MG63 (cell line): ENCODE measurements at regions not wholly inside any gene's neighbourhood (a gene's known extent, or its start where the extent isn't known, plus 50 kb on each side); places are given as distances from the start of the nearest gene placed in this dataset.

ENCODE experiments used
- DNase-seq: peaks from one replicate; pipeline ENCODE4 v3.0.0-alpha.2; 2020
- H3K27me3 ChIP-seq: fragments of 250-450 bp; sonication (Bioruptor Pico); 2 replicates; pipeline ENCODE4 v1.5.1; 2020; ENCODE audit warnings: mild to moderate bottlenecking, moderate library complexity
- H3K36me3 ChIP-seq: fragments of 250-450 bp; sonication (Bioruptor Pico); 2 replicates; pipeline ENCODE4 v1.5.1; 2020; ENCODE audit warnings: mild to moderate bottlenecking, moderate library complexity
- H3K4me3 ChIP-seq: fragments of 250-450 bp; sonication (Bioruptor Pico); 2 replicates; pipeline ENCODE4 v1.5.1; 2020; ENCODE audit warnings: mild to moderate bottlenecking, moderate library complexity
- H3K9me3 ChIP-seq: fragments of 250-450 bp; sonication (Bioruptor Pico); 2 replicates; pipeline ENCODE4 v1.5.1; 2020; ENCODE audit warnings: mild to moderate bottlenecking, moderate library complexity

DNA sequence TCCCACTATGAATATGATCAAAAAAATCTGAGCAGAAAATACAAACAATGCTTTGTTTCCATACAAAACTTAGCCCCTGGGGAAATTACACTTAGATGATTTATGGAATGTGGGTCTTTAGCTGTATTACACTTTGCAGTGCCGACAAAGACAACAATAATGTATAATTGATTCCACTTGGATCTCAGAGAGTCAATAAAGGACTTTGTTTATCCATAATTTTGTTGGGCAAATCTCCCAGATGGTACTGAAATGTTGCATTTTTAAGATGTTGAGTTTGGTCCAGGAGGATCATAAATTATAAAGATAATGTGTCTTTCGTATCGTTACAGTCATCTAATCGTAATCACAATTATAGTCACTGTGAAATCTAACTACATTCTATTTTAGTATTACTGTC, 66.9 kb upstream of the DOCK1 start:
- H3K4me3 ChIP-seq, result no peak overlapping the region
- H3K27me3 ChIP-seq, result 0 out of 2 replicates have a peak, but pooled peaks cover 3% of the 10 kb centered on the region
- H3K9me3 ChIP-seq, result no peaks in the 10 kb centered on the region
- no peak for DNase-seq
- H3K36me3 ChIP-seq, result no peaks in the 10 kb centered on the region

DNA sequence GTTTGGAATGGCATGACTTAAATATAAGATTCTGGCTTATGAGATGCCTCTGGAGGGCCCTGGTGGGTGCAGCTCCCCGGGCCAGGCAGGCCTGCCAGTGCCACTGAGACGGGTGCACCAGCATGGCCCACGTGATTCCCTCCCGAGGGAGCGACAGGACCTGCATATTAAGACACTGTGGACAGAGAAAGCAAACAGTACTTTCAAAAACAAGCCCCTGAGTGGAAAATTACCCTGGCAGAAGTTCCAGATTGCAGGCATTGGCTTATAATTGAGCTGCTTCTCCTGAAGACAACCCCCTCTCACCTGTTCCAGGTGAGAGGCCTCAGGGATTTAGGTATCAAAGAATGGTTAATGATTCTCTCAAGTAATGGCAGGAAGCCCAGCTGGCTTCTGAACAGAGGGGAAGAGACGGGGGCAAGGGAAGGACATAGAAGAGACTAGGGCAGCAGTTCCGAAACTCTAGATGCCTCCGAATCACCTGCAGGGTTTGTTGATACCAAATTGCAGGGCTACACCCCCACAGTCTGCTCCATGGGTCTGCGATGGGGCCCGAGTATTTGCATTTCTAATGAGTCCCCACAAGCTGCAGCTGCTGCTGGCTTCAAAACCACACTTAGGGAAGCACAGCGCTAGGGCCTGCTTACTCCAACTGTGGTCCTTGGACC, 66.0 kb upstream of the DOCK1 start:
- Histone ChIP-seq H3K36me3 (no peaks in the 10 kb centered on the region), H3K27me3 (0 out of 2 replicates have a peak, but pooled peaks cover 3% of the 10 kb centered on the region), H3K4me3 (no peak overlapping the region), H3K9me3 (no peaks in the 10 kb centered on the region)
- DNase-seq, result no peak

DNA sequence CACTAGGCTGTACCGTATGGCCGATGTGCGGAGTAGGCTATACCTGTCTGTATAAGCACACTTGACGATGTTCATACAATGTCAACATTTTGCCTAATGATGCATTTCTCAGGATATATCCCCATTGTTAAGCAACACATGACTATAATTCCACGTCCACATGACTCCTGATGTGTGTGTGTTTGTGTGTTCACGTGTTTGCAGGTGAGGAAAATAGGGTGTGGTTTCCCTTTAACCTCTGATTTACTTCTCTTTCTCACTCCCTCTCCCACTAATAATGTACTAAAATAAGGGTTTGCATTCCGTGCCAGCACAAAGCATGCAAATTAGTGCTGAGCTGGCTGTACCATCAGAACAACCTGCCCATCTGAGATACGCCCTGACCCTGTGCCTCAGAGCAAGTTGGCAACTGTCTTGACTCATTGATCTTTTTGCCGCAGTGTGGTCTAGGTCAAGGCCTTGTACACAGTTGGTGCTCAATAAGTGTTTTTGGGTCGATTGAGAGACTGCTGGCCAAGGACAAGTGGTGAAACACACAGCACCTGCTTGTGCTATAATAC, 64.6 kb upstream of the DOCK1 start:
- Histone ChIP-seq H3K27me3 (0 out of 2 replicates have a peak, but pooled peaks cover 3% of the 10 kb centered on the region), H3K36me3 (no peaks in the 10 kb centered on the region), H3K9me3 (no peaks in the 10 kb centered on the region), H3K4me3 (no peak overlapping the region)
- DNase-seq, result no peak

DNA sequence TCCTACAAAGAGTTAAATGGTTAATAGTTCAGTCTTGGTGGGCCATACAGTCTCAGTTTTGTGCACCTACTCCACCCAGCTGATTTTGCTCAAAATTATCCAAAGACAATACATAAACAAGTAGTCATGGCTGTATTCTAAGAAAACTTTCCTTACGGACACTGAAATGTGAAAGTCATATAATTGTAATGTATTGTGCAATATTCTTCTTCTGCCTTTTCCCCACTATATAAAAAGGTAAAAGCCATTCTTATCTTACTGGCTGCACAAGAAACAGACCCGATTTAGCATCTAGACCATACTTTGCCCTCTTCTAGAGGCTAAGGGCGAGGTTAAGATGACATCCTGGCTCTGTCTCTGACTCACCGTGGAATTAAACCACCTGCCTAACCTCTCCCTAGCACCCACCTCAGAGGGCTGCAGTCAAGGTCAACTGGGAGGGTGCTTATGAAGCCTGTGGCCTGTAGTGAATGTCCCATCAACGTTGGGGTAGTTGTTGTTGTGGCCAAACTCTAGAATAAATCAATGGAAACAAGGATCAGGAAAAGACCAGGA, 63.8 kb upstream of the DOCK1 start:
- DNase-seq, result no peak

DNA sequence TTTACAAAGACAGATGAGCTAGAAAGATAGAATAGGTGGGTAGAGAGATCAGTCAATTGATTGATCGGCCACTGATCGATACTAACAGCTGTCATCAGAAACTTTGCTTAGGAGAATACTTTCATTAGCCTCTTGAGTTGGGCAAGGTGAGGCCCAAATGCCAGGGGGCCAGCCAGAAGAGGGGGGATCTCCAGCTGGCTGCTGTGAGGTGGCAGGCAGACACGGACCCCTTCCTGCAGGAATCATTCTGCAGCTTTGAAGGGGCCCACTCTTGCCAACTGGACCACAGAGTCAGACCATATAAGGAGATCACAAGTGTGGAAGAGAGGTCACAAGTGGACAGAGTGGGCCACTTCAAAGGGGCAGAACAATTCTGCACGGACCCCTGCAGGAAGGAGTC, 62.9 kb upstream of the DOCK1 start:
- DNase-seq, result no peak
- Histone ChIP-seq H3K36me3 (no peaks in the 10 kb centered on the region), H3K4me3 (no peak overlapping the region), H3K9me3 (no peaks in the 10 kb centered on the region), H3K27me3 (0 out of 2 replicates have a peak, but pooled peaks cover 3% of the 10 kb centered on the region)

More for the DNA sequence above, 63.8 kb upstream of the DOCK1 start:
- no peak overlapping the region for H3K4me3 ChIP-seq
- no peaks in the 10 kb centered on the region for H3K36me3 ChIP-seq
- 0 out of 2 replicates have a peak, but pooled peaks cover 3% of the 10 kb centered on the region for H3K27me3 ChIP-seq
- H3K9me3 ChIP-seq, result no peaks in the 10 kb centered on the region

DNA sequence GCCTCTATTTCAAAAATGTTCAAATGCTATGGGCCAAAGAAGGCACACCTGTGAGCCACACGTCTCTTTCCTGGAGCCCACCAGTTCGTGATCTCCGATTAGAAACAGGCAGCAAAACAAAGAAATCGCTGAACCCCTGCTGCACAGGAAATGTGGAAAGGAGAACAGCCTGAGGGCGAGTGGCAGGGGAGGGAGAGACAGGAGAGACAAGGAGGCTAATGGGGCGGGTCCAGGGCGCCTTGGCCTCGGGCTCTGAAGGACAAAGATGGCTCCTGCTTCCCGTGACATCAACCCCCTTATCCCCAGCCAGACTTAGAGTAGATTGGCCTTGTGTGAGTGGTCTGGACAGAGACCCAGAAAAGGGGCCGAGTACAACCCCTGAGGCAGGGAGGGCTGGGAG, 62.4 kb upstream of the DOCK1 start:
- H3K36me3 ChIP-seq, result no peaks in the 10 kb centered on the region
- DNase-seq, result no peak
- 0 out of 2 replicates have a peak, but pooled peaks cover 3% of the 10 kb centered on the region for H3K27me3 ChIP-seq
- H3K9me3 ChIP-seq, result no peaks in the 10 kb centered on the region
- no peak overlapping the region for H3K4me3 ChIP-seq

DNA sequence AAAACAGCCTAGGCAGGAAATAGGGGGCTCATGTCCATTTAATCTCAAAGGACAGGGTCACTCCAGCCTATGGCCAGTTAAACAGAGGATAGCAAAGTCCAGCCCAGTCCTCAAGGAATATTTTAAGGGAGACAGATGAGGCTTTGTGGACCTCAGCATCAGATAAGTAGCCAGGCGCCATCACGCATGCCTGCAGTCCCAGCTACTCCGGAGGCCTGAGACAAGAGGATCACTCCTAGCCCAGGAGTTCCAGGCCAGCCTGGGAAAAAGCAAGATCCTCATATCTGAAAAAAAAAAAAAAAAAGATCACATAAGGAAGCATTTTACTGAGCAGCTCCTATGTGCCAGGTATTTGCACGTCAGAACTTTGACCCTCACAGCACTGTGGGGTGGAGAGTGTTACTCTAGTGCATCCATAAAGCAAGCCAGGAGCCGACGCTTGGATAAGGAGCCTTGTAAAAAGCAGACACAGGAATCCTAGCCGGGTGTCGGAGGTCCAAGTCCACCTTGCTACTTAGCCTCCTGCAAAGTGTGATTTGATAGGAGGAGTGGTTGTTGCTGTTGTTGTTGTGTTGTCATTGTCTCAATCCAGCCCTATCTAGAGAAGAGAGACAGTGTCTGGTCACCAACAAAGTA, 61.8 kb upstream of the DOCK1 start:
- no peak for DNase-seq
- Histone ChIP-seq H3K4me3 (no peak overlapping the region), H3K36me3 (no peaks in the 10 kb centered on the region), H3K27me3 (0 out of 2 replicates have a peak, but pooled peaks cover 2% of the 10 kb centered on the region), H3K9me3 (no peaks in the 10 kb centered on the region)

DNA sequence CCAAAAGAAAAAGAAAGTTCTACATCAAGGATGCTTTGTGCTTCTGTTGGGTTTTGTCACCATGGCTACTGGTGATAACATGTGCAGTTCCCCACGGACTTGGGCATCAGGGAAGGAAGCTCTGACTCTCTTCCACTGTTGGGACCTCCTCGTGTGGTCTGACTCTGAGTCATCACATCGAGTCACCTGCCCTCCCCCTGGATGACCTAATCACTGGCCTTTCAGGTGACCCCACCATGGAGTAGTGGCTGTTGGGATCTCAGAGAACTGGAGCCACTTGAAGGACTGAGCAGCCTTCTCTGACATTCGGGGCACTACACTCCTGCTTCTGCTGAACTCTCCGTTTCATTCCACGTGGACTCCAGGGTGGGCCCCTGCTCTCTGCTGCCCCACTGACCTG, 60.8 kb upstream of the DOCK1 start:
- Histone ChIP-seq H3K4me3 (no peak overlapping the region), H3K27me3 (no peaks in the 10 kb centered on the region), H3K36me3 (no peaks in the 10 kb centered on the region), H3K9me3 (no peaks in the 10 kb centered on the region)
- DNase-seq, result no peak

DNA sequence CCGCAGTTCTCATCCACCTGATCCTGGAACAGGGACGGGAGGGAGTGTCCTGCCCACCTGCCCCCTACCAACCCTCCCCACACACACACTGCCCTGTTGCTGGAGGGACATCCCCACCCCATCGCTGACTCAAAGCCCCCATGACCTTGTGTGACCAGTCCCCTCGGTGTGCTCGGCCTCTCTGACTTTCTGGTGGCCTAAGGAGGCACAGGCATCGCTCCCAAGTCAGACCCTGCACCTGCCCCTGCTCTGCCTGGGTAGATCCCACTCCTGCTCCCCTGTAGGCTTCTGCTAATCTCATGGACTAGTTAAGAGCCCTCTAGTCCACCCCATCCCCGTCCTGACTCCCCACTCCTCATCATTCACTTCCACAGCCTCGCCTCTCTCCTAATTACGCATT, 58.8 kb upstream of the DOCK1 start:
- DNase-seq, result no peak
- no peak overlapping the region for H3K4me3 ChIP-seq
- no peaks in the 10 kb centered on the region for H3K36me3 ChIP-seq
- H3K9me3 ChIP-seq, result no peaks in the 10 kb centered on the region
- H3K27me3 ChIP-seq, result no peaks in the 10 kb centered on the region

DNA sequence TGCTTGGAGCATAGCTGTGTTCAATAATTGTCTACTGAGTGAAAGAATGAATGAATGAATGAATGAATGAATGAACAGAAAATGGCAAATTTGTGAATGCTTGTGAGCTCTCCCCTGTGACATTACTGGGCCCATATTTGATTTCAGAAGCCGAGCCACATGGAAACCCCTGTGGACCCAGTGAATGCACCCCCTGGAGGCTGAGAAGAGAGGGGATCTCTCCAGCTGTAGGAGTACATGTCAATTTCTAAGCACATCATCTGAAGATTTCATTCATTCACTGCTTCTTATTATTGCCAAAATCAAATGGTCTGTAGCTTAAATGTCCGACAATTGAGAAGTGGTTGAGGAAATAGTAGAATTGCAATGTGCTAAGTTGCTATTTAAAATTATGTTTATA, 58.3 kb upstream of the DOCK1 start:
- no peaks in the 10 kb centered on the region for H3K36me3 ChIP-seq
- no peak overlapping the region for H3K4me3 ChIP-seq
- no peak for DNase-seq
- H3K9me3 ChIP-seq, result no peaks in the 10 kb centered on the region
- no peaks in the 10 kb centered on the region for H3K27me3 ChIP-seq

DNA sequence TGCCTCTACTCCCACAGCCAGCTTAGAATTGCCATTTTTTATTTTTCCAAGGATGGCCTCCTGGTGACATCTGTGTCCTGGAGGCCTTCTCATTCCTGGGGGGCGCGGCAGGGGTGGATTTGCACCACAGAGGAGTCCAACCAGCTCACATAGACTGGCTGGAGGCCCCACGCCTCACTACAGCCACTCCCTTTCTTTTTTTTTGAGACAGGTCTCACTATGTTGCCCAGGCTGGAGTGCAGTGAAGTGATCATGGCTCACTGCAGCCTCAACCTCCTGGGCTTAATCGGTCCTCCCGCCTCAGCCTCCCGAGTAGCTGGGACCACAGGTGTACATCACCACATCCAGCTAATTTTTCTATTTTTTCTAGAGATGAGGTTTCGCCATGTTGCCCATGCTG, 57.6 kb upstream of the DOCK1 start:
- Histone ChIP-seq H3K27me3 (no peaks in the 10 kb centered on the region), H3K36me3 (no peaks in the 10 kb centered on the region), H3K4me3 (no peak overlapping the region), H3K9me3 (no peaks in the 10 kb centered on the region)
- no peak for DNase-seq

DNA sequence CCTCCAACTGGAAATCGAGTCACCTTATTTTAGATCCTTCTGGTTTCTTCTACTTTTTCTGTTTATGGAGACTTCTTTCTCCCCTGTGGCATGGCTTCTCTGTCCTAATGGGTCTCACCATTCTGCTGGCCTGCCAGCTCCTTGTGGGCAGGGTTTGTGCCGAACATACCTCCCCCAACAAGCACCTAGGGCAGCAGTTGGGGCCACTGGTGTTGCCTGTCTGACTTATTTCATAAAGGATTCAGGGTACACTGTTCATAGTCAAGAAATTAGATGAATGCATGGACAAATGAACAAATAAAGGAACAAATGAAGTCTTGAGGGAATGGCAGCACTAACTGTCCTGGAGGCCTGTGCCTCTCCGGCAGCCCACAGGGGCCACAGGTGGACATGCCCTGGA, 55.6 kb upstream of the DOCK1 start:
- DNase-seq, result no peak
- no peaks in the 10 kb centered on the region for H3K27me3 ChIP-seq
- H3K4me3 ChIP-seq, result no peak overlapping the region
- H3K36me3 ChIP-seq, result no peaks in the 10 kb centered on the region
- H3K9me3 ChIP-seq, result no peaks in the 10 kb centered on the region

DNA sequence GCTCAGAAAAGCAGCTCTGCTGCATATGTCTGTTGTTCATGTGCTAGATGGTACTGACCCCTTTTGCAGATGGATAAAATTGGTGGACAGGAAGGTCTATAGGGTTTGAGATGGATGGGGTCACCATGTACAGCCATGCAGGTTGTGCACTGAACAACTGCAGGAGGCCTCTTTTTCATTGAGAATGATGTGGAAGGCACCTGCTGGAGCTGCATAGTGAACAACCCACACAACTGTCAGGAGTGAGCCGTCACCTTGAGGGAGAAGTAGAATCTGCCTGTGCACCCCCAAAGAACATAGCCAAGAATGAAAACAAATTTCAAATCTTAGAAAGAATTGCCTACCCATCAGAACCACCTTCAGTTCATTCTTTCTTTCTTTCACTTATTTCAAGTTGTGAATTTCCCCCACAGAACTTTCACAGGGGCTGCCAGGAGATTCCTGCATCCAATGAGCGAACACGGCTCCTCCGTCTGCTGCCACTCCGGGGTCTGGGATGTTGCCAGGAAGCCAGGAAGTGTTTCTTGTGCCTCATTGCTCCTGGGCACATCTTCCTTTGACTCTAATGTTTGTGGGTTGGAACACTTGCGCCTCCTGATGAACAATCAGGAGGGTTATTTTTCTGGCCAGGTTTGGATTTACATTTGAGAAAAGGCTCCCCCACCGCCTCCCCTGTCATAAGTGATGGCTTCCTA, 53.7 kb upstream of the DOCK1 start:
- no peak for DNase-seq
- H3K9me3 ChIP-seq, result no peaks in the 10 kb centered on the region
- no peak overlapping the region for H3K4me3 ChIP-seq
- H3K36me3 ChIP-seq, result no peaks in the 10 kb centered on the region
- H3K27me3 ChIP-seq, result no peaks in the 10 kb centered on the region; the same call in 1 of the 2 replicates

DNA sequence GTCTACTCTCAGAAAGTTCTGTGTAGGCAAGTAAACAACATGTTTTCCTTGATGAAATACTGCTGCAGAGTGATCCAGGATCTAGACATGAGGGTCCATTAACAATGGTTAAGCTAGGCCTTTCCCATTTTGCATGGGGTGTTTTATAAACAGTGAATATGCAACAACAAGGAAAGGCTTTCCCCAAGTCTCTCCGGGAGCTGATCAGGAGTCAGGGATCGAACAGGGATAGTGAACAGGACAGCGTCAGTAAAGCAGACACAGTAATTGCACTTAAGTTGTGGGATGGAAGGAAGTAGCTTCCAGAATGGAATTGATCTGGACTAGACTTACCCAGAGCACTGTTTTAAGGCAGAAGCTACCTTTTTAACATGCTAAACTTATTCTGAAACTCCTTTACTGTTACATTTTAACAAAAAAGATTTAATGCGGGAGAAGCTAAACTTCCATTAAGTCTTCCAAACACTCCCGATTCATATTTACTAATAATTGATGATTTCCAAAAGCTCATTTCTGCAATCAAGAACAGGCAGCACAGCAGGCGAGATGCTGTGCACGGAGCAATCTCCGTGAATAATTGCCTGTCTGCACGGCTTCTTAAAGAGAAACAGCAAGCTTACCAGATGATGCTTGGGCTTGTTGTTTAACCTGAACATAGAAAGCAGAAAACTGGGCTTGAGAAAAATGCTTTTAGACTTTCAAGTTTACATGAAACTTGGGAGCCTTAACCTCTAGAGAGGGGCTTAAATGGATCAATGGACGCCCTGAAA, 50.3 kb upstream of the DOCK1 start:
- Histone ChIP-seq H3K27me3 (no peaks in the 10 kb centered on the region; the same call in 1 of the 2 replicates), H3K4me3 (no peak overlapping the region), H3K9me3 (no peaks in the 10 kb centered on the region), H3K36me3 (no peaks in the 10 kb centered on the region)
- DNase-seq, result no peak
